K562 (cell line): ENCODE measurements at regions not wholly inside any gene's neighbourhood (a gene's known extent, or its start where the extent isn't known, plus 50 kb on each side); places are given as distances from the start of the nearest gene placed in this dataset.

ENCODE experiments used
- ATAC-seq: fragments of 200-7000 bp; cut with Tn5 transposase; 3 replicates; pipeline ENCODE4 v1.9.1; 2020; ENCODE audit warnings: moderate library complexity
- BruUV-seq: library from RNA; stranded (reverse); fragments of 400-500 nt; replicated peaks from 2 replicates; lab custom pipeline; 2021; lab: Mats Ljungman, UMichigan
- CTCF ChIA-PET: fragments of 300-600 bp; formaldehyde crosslinking; extraction: SDS; loops from one replicate; lab custom pipeline; 2021; ENCODE audit warnings: low intra/inter-chr PET ratio; lab: Yijun Ruan, JAX
- POLR2A ChIA-PET: fragments of 300-600, 350-650 bp; sonication (Branson Sonifier 250); formaldehyde crosslinking; extraction: SDS; loops from one replicate; lab custom pipeline; 2021; ENCODE audit warnings: antibody characterized with exemption, inconsistent platforms; lab: Yijun Ruan, JAX
- DNase-seq, 4 experiments: peaks; one replicate each; pipeline versions ENCODE4 v3.0.0 to v3.0.0-alpha.2; 2011 to 2018; ENCODE audit warnings: low spot score in 3 of 4, mixed read lengths in 3 of 4; ENCODE audit errors: extremely low read depth in 1 of 4
- FAIRE-seq: peaks from 2 replicates; lab custom pipeline; 2011; peaks lifted over from hg19 to GRCh38; lab: Jason Lieb, UNC
- H2AFZ ChIP-seq: 2 replicates; pipeline ENCODE4 v1.6.0; 2011; ENCODE audit warnings: low read depth, low read length, control low read depth, inconsistent platforms
- H3K27ac ChIP-seq: fragments of 200-600 bp; 3 replicates; pipeline ENCODE4 v1.8.0; 2011; ENCODE audit warnings: low read depth, mild to moderate bottlenecking, control low read depth, inconsistent platforms, low read length, moderate library complexity, mixed read lengths; ENCODE audit errors: extremely low read depth
- H3K27me3 ChIP-seq, 2 experiments: fragments of 300-600 bp in 1 of 2; 2 replicates in 1 of 2; 3 replicates in 1 of 2; pipeline versions ENCODE4 v1.6.0 to v1.8.0; 2011; ENCODE audit warnings: inconsistent platforms in 2 of 2, low read length in 2 of 2, mild to moderate bottlenecking in 1 of 2, mixed read lengths in 1 of 2, moderate library complexity in 1 of 2; ENCODE audit not compliant: control insufficient read depth in 2 of 2, insufficient read depth in 2 of 2
- H3K36me3 ChIP-seq: fragments of 300-600 bp; 3 replicates; pipeline ENCODE4 v1.8.0; 2011; ENCODE audit warnings: mild to moderate bottlenecking, low read length, inconsistent platforms; ENCODE audit not compliant: control insufficient read depth, insufficient read depth
- H3K4me1 ChIP-seq, 2 experiments: fragments of 200-600 bp in 1 of 2; replicated peaks in 1 of 2; 2 replicates in 1 of 2; 3 replicates in 1 of 2; pipeline versions ENCODE4 v1.5.1 to v1.8.0; 2011; ENCODE audit warnings: inconsistent platforms in 2 of 2, low read length in 2 of 2, mild to moderate bottlenecking in 1 of 2, mixed read lengths in 1 of 2, moderate library complexity in 1 of 2; ENCODE audit not compliant: control insufficient read depth in 2 of 2, insufficient read depth in 2 of 2
- H3K4me2 ChIP-seq: 2 replicates; pipeline ENCODE4 v1.6.1; 2011; ENCODE audit warnings: low read length, control low read depth, inconsistent platforms, mixed read lengths; ENCODE audit not compliant: insufficient read depth
- H3K4me3 ChIP-seq: fragments of 200-600 bp; sonication (generic), shearing (Covaris generic); 2 replicates; pipeline ENCODE4 v1.5.1; 2016; ENCODE audit warnings: control low read depth, inconsistent platforms
- H3K79me2 ChIP-seq: fragments of 200-600 bp; 3 replicates; pipeline ENCODE4 v1.8.0; 2011; ENCODE audit warnings: low read length, inconsistent platforms; ENCODE audit not compliant: control insufficient read depth, insufficient read depth
- H3K9ac ChIP-seq, 2 experiments: 2 replicates each; pipeline versions ENCODE4 v1.6.0 to v1.6.1; 2011; ENCODE audit warnings: low read depth in 2 of 2, low read length in 2 of 2, control low read depth in 1 of 2, inconsistent platforms in 1 of 2, mild to moderate bottlenecking in 1 of 2, mixed read lengths in 1 of 2; ENCODE audit not compliant: insufficient read depth in 1 of 2
- H3K9me1 ChIP-seq: one replicate; pipeline ENCODE4 v1.6.0; 2011; ENCODE audit warnings: inconsistent platforms, mild to moderate bottlenecking, low read length, moderate library complexity; ENCODE audit not compliant: control insufficient read depth, insufficient read depth
- H3K9me3 ChIP-seq: replicated peaks from 2 replicates; pipeline ENCODE4 v1.5.1; 2011; ENCODE audit warnings: low read depth, low read length, inconsistent platforms; ENCODE audit not compliant: control insufficient read depth, insufficient read depth
- H4K20me1 ChIP-seq: replicated peaks from 2 replicates; pipeline ENCODE4 v1.6.1; 2011; ENCODE audit warnings: low read length, inconsistent platforms, mixed read lengths; ENCODE audit not compliant: control insufficient read depth, insufficient read depth
- ATF4 ChIP-seq: fragments of 450-650 bp; formaldehyde crosslinking; IDR thresholded peaks from 2 replicates; pipeline ENCODE4 v1.4.0; 2022; ENCODE audit warnings: mild to moderate bottlenecking, moderate library complexity
- E2F8 ChIP-seq: fragments of 450-650 bp; IDR thresholded peaks from 2 replicates; pipeline ENCODE4 v1.7.1; 2018; ENCODE audit warnings: mild to moderate bottlenecking, low read depth; ENCODE audit not compliant: partially characterized antibody
- ILF3 ChIP-seq: fragments of 450-650 bp; IDR thresholded peaks from 2 replicates; pipeline ENCODE4 v1.6.1; 2018; ENCODE audit warnings: antibody characterized with exemption, mild to moderate bottlenecking, moderate library complexity, borderline replicate concordance
- MCM7 ChIP-seq, 2 experiments: fragments of 450-650 bp; IDR thresholded peaks; 2 replicates each; pipeline ENCODE4 v1.6.1; 2016 to 2018
- PTBP1 ChIP-seq: fragments of 200-400 bp; formaldehyde crosslinking; IDR thresholded peaks from 2 replicates; pipeline ENCODE4 v1.6.1; 2017; ENCODE audit warnings: low read depth, low read length
- RNF2 ChIP-seq: sonication (generic); IDR thresholded peaks from 2 replicates; pipeline ENCODE4 v1.6.1; 2016
- SFPQ ChIP-seq: fragments of 200-400 bp; formaldehyde crosslinking; IDR thresholded peaks from 2 replicates; pipeline ENCODE4 v1.6.1; 2017; ENCODE audit warnings: mild to moderate bottlenecking, low read depth, low read length, moderate library complexity
- SMARCE1 ChIP-seq: fragments of 450-650 bp; IDR thresholded peaks from 2 replicates; pipeline ENCODE4 v1.7.1; 2016; ENCODE audit warnings: mild to moderate bottlenecking
- ZNF175 ChIP-seq: fragments of 200-800 bp; sonication (Bioruptor generic); IDR thresholded peaks from 2 replicates; pipeline ENCODE4 v1.6.1; 2016; ENCODE audit warnings: low read depth, mild to moderate bottlenecking, missing genetic modification characterization, missing compliant biosample characterization
- WGBS: fragments of 100-300 bp; shearing (Covaris generic); methylation state at CpG from one replicate; pipeline ENCODE4 v1.1.6; 2016; ENCODE audit warnings: low coverage, mixed read lengths; ENCODE audit not compliant: insufficient coverage; ENCODE audit errors: missing lambda C conversion rate; 5-methylcytosine and 5-hydroxymethylcytosine counted together
- in situ Hi-C: fragments of 300-500 bp; cut with MboI; formaldehyde crosslinking; loops from 4 replicates; pipeline ENCODE4 v1.15.0; 2018; ENCODE audit warnings: inconsistent platforms, mixed read lengths
- intact Hi-C: fragments of 100-400 bp; cut with micrococcal nuclease; formaldehyde crosslinking; loops from 2 replicates; pipeline ENCODE4 v1.14.2; 2022
- TF ChIP-seq, protein P1 (sequence below): sonication (generic); formaldehyde crosslinking; IDR thresholded peaks from 2 replicates; pipeline ENCODE4 v1.8.0; 2022; ENCODE audit warnings: mild to moderate bottlenecking, missing genetic modification reagents
- TF ChIP-seq, protein P2 (sequence below), 2 experiments: fragments of 150-350 bp in 1 of 2; IDR thresholded peaks; 2 replicates each; pipeline ENCODE4 v1.6.1; 2012 to 2016; ENCODE audit warnings: low read depth in 2 of 2, low read length in 2 of 2, mild to moderate bottlenecking in 1 of 2, moderate library complexity in 1 of 2

DNA sequence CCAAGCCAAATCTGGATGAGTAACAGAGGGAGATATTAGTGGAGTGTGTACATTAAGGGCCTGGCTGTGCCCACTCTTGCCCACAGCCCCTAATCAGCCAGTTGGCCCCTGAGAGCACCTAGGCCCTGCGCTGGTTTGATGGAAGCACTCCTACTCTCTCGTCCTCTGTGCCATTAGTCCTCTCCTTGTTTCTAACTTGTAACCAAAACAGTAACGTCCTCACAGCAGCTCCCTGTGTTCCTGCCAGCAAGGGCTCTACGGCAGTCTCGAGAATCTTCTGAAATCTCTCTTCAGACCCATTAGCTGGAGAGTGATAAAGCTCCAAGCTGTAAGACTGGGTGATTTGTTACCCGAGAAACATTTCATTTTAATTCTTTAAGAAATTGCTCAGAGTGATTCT is 76.1 kb downstream of the LRRC30 start:
- H4K20me1 ChIP-seq = no peaks in the 10 kb centered on the region
- H3K79me2 ChIP-seq = no peaks in the 10 kb centered on the region
- no peaks in the 10 kb centered on the region for H3K9me3 ChIP-seq
- intact Hi-C loops = no loop called here
- 1% methylated on average over 6 of the region's 6 CpGs for WGBS
- H3K4me3 ChIP-seq = no peak overlapping the region
- no peaks in the 10 kb centered on the region for H3K4me1 ChIP-seq
- H3K9me1 ChIP-seq = no peaks in the 10 kb centered on the region
- no peak for DNase-seq
- ChIA-PET CTCF (no interaction called here), POLR2A (no interaction called here)
- BruUV-seq = no TSS peak
- H3K27me3 ChIP-seq = no peaks in the 10 kb centered on the region
- in situ Hi-C loops = no loop called here
- H2AFZ ChIP-seq = no peak overlapping the region
- no peak for ATAC-seq
- no peak overlapping the region for H3K4me2 ChIP-seq
- no peaks in the 10 kb centered on the region for H3K36me3 ChIP-seq
- no peak overlapping the region for H3K27ac ChIP-seq
- FAIRE-seq = no peak
- H3K9ac ChIP-seq = no peak overlapping the region
- TF ChIP-seq ILF3 (no peak), E2F8 (no peak), SMARCE1 (no peak), MCM7 (IDR thresholded peaks at IDR 0.05) (no peak), PTBP1 (no peak), ATF4 (CRISPR knock-in tag) (no peak), SFPQ (no peak), ZNF175 (no peak), RNF2 (no peak)
- TF ChIP-seq, protein P1, sequence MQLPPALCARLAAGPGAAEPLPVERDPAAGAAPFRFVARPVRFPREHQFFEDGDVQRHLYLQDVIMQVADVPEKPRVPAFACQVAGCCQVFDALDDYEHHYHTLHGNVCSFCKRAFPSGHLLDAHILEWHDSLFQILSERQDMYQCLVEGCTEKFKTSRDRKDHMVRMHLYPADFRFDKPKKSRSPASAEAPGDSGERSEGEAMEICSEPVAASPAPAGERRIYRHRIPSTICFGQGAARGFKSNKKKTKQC (CRISPR knock-in tag) = no peak
- TF ChIP-seq, protein P2, sequence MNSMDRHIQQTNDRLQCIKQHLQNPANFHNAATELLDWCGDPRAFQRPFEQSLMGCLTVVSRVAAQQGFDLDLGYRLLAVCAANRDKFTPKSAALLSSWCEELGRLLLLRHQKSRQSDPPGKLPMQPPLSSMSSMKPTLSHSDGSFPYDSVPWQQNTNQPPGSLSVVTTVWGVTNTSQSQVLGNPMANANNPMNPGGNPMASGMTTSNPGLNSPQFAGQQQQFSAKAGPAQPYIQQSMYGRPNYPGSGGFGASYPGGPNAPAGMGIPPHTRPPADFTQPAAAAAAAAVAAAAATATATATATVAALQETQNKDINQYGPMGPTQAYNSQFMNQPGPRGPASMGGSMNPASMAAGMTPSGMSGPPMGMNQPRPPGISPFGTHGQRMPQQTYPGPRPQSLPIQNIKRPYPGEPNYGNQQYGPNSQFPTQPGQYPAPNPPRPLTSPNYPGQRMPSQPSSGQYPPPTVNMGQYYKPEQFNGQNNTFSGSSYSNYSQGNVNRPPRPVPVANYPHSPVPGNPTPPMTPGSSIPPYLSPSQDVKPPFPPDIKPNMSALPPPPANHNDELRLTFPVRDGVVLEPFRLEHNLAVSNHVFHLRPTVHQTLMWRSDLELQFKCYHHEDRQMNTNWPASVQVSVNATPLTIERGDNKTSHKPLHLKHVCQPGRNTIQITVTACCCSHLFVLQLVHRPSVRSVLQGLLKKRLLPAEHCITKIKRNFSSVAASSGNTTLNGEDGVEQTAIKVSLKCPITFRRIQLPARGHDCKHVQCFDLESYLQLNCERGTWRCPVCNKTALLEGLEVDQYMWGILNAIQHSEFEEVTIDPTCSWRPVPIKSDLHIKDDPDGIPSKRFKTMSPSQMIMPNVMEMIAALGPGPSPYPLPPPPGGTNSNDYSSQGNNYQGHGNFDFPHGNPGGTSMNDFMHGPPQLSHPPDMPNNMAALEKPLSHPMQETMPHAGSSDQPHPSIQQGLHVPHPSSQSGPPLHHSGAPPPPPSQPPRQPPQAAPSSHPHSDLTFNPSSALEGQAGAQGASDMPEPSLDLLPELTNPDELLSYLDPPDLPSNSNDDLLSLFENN (IDR thresholded peaks at IDR 0.05; ENCODE audit: low read depth in 2 of 2, low read length in 2 of 2) = no peak
